Right lobe of liver (tissue), 6 donors: ENCODE measurements at regions not wholly inside any gene's neighbourhood (a gene's known extent, or its start where the extent isn't known, plus 50 kb on each side); places are given as distances from the start of the nearest gene placed in this dataset.

ENCODE experiments used
- ATAC-seq, 4 donors: fragments of 200-7000 bp; cut with Tn5 transposase; one replicate each; pipeline ENCODE4 v1.9.1; 2020; ENCODE audit warnings: mild to moderate bottlenecking in 4 of 4, moderate library complexity in 4 of 4
- DNase-seq, 3 donors: peaks; one replicate each; pipeline ENCODE4 v3.0.0-alpha.2; 2020
- H3K27ac ChIP-seq, 3 donors: fragments of 200-600 bp; one replicate each; pipeline ENCODE4 v1.8.0; 2022
- H3K27me3 ChIP-seq, 2 donors: fragments of 200-600 bp; one replicate each; pipeline ENCODE4 v1.8.0; 2022
- H3K36me3 ChIP-seq, 4 donors: fragments of 200-600 bp; sonication (generic) in 1 of 4; one replicate each; pipeline versions ENCODE4 v1.5.1 to v1.8.0; 2017 to 2022; ENCODE audit warnings: control low read depth in 1 of 4
- H3K4me1 ChIP-seq, 4 donors: fragments of 200-600 bp; sonication (generic) in 1 of 4; one replicate each; pipeline versions ENCODE4 v1.5.1 to v1.8.0; 2017 to 2022; ENCODE audit warnings: control low read depth in 1 of 4
- H3K4me3 ChIP-seq, 3 donors: fragments of 200-600 bp; one replicate each; pipeline ENCODE4 v1.8.0; 2022
- H3K9me3 ChIP-seq, 4 donors: fragments of 200-600 bp; sonication (generic) in 1 of 4; one replicate each; pipeline versions ENCODE4 v1.5.1 to v1.8.0; 2017 to 2022; ENCODE audit warnings: control low read depth in 1 of 4
- POLR2A ChIP-seq: fragments of 450-650 bp; IDR thresholded peaks from one replicate; pipeline ENCODE4 v1.6.1; 2017; ENCODE audit warnings: antibody characterized with exemption, mild to moderate bottlenecking
- WGBS: methylation state at CpG from one replicate; pipeline ENCODE4 v1.1.6; 2018; ENCODE audit warnings: low coverage, low lambda C conversion rate; ENCODE audit not compliant: insufficient coverage; ENCODE audit errors: missing lambda C conversion rate; 5-methylcytosine and 5-hydroxymethylcytosine counted together
- intact Hi-C, 2 donors: fragments of 100-400 bp; cut with DNase I; formaldehyde crosslinking; loops; one replicate each; pipeline versions ENCODE4 v1.11.2 to v1.14.1; 2022
- TF ChIP-seq, protein P1 (sequence below), 4 donors: fragments of 200-600 bp in 3 of 4; fragments of 450-650 bp in 1 of 4; IDR thresholded peaks; one replicate each; pipeline versions ENCODE4 v1.5.1 to v1.8.0; 2016 to 2022; ENCODE audit warnings: antibody characterized with exemption in 4 of 4, mild to moderate bottlenecking in 2 of 4
- donor health status: DM: no; HTN: yes; CAD: no.
- donor health status: DM: no; HTN: no; CAD: no.
- donor health status: DM: no; HTN: no; CAD: no.
- donor health status: DM: no; HTN: yes; CAD: no.
- donor health status: DM: no; HTN: yes; CAD: no.

DNA sequence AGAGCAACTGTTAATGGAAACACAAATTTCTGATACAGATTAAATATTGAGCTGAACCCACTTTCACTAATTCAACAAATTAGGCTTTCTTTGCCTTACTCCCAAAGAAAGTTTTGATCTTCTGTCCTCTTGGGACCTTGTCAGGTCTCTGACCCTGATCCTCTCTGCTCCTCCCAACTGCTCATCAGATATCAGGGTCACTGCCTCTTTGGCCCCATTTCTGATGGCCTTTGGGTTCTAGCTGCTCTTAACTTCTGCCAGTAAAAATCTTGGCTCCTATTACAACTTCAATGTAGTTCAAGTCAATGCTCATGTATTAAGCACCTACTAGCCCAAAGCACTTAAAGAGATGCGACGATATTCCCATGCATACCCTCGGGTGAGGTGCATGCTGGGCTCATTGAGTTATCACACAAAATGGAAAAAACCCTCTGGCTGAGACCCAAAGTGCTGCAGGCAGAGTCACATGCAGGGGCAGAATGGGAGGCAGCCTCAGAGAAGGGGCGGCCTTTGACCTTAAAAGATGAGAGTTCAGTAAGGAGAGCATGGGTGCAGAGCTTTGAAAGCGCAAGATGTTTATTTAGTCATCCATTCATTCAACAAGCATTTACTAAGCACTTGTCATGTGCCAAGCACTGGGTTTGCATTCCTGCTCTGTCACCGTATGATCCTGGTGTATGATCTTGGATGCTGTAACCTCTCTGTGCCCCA, 183.4 kb downstream of the USP12 start:
- 26% methylated on average over 3 of the region's 6 CpGs for WGBS
- Histone ChIP-seq H3K36me3 (no peaks in the 10 kb centered on the region), H3K4me3 (no peak overlapping the region), H3K27me3 (no peaks in the 10 kb centered on the region), H3K4me1 (peaks cover 0 to 80% (median 25%) of the 10 kb centered on the region in 4 donors), H3K27ac (peak overlapping the region in 2 of 3 donors; percentile 4 to 92), H3K9me3 (no peaks in the 10 kb centered on the region)
- TF ChIP-seq, protein P1, sequence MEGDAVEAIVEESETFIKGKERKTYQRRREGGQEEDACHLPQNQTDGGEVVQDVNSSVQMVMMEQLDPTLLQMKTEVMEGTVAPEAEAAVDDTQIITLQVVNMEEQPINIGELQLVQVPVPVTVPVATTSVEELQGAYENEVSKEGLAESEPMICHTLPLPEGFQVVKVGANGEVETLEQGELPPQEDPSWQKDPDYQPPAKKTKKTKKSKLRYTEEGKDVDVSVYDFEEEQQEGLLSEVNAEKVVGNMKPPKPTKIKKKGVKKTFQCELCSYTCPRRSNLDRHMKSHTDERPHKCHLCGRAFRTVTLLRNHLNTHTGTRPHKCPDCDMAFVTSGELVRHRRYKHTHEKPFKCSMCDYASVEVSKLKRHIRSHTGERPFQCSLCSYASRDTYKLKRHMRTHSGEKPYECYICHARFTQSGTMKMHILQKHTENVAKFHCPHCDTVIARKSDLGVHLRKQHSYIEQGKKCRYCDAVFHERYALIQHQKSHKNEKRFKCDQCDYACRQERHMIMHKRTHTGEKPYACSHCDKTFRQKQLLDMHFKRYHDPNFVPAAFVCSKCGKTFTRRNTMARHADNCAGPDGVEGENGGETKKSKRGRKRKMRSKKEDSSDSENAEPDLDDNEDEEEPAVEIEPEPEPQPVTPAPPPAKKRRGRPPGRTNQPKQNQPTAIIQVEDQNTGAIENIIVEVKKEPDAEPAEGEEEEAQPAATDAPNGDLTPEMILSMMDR (IDR thresholded peaks at IDR 0.05), result no peak
- TF ChIP-seq POLR2A, result no peak
- peak in 1 of 3 donors; percentile 80 for DNase-seq
- ATAC-seq, result peak in 3 of 4 donors; percentile 47 to 51 (median 50)
- intact Hi-C loops, result loop anchor here (10.0 kb wide), 3 partner anchors 197 to 377 kb away; no protein-coding TSS in a partner anchor

DNA sequence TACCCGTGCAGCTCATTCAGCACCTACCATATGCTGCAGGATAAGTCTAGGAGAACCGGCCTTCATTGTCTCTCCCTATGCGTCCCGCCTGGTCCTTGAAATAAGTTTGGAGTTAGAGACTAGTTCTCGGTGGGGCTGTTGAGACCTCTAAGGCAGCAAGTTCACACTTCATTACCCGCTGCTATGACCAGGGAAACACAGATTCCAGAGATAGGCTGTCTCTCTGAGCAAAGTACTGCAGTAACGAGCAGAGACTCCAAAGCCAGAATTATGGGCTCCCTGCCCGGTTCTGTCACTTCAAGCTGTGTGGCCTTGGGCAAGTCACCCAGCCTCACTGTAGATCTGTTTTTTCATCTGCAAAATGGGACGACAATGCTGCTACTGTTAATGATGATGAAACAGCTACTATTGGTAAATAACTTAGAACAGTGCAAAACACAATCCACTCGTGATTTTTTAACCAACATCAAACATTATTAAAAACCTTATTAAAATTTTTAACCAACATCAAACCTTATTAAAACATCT, 184.1 kb downstream of the USP12 start:
- TF ChIP-seq, protein P1 (IDR thresholded peaks at IDR 0.05), result no peak
- TF ChIP-seq POLR2A, result no peak
- Histone ChIP-seq H3K9me3 (no peaks in the 10 kb centered on the region), H3K4me3 (no peak overlapping the region), H3K27me3 (no peaks in the 10 kb centered on the region), H3K4me1 (peaks cover 0 to 75% (median 23%) of the 10 kb centered on the region in 4 donors), H3K27ac (peak overlapping the region in 2 of 3 donors; percentile 4 to 92), H3K36me3 (no peaks in the 10 kb centered on the region)
- DNase-seq (no peak), ATAC-seq (no peak)
- intact Hi-C loops, result loop anchor here (10.0 kb wide), 3 partner anchors 197 to 377 kb away; no protein-coding TSS in a partner anchor
- WGBS, result 43% methylated on average over 6 of the region's 10 CpGs

DNA sequence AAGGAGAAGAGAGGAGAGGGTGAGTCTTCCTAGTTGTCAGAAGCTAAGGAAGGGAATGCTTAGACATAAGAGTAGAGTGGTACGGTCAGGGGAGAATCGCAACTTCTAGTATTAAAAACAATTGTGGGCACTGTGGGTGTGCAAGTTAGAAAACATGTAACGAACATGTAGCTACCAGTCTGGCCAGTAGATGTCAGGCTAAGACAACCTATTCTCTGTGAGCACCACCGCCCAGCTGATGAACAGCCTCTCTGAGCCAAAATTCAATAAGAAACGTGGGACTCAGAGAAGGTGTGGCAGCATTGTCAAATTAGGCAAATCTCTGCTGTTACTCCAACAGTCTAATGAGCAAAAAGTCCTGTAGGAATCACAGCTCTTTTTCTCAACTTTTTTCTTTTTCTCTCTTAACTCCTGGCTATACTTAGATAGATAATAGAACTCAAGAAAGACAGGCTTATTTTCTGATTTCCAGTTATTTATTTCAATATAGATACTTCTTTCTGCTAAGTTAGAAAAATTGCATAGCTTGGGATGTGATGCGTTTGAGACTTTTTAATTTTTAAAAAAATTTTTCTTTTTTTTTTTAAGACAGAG, 186.2 kb downstream of the USP12 start:
- peak; percentile 48 to 71 (median 68) for ATAC-seq
- no peaks in the 10 kb centered on the region for H3K27me3 ChIP-seq
- H3K4me3 ChIP-seq, result no peak overlapping the region
- H3K9me3 ChIP-seq, result no peaks in the 10 kb centered on the region
- no peaks in the 10 kb centered on the region for H3K36me3 ChIP-seq
- TF ChIP-seq, protein P1 (IDR thresholded peaks at IDR 0.05), result peak; percentile 70 to 93 (median 78)
- no peak for TF ChIP-seq POLR2A
- intact Hi-C loops, result loop anchor here (10.0 kb wide), 3 partner anchors 199 to 379 kb away; no protein-coding TSS in a partner anchor
- 3% methylated on average over 6 of the region's 6 CpGs for WGBS
- peak in 1 of 3 donors; percentile 73 for DNase-seq
- H3K27ac ChIP-seq, result no peak overlapping the region
- peaks cover 0 to 63% (median 19%) of the 10 kb centered on the region in 4 donors for H3K4me1 ChIP-seq

DNA sequence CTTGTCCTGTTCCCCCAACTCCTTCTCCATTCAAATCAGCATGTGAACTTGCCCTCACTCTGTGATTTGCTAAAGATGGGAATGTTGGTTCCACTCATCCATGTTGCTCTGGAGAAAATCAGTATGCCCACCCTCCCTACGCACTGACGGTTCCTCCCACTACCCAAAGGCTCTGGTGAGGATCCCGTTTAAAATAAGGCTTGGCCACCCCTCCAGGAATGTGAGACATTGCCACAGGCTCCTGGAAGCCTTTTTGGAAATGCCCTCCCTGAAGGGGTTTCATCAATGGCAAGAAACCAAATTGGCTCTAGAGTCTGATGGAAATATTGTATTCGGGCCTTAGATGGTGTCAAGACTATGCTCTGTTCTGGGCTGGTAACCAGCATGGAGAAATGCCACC, 187.3 kb downstream of the USP12 start:
- Histone ChIP-seq H3K4me3 (no peak overlapping the region), H3K4me1 (peaks cover 0 to 53% (median 19%) of the 10 kb centered on the region in 4 donors), H3K9me3 (no peaks in the 10 kb centered on the region), H3K27ac (peak overlapping the region in 2 of 3 donors; percentile 82 to 92), H3K36me3 (no peaks in the 10 kb centered on the region), H3K27me3 (no peaks in the 10 kb centered on the region)
- DNase-seq (no peak), ATAC-seq (no peak)
- TF ChIP-seq, protein P1 (IDR thresholded peaks at IDR 0.05), result no peak
- TF ChIP-seq POLR2A, result no peak
- 77% methylated on average over 3 of the region's 4 CpGs for WGBS
- intact Hi-C loops, result loop anchor here (10.0 kb wide), 3 partner anchors 200 to 380 kb away; no protein-coding TSS in a partner anchor
